ENCODE measurements at regions not wholly inside any gene's neighbourhood (a gene's known extent, or its start where the extent isn't known, plus 50 kb on each side); places are given as distances from the start of the nearest gene placed in this dataset.
"Not testable (repeated sequence)": the region's sequence is repeated elsewhere in the genome, so short reads cannot be mapped to it uniquely, and the experiment has no call there.

DNA sequence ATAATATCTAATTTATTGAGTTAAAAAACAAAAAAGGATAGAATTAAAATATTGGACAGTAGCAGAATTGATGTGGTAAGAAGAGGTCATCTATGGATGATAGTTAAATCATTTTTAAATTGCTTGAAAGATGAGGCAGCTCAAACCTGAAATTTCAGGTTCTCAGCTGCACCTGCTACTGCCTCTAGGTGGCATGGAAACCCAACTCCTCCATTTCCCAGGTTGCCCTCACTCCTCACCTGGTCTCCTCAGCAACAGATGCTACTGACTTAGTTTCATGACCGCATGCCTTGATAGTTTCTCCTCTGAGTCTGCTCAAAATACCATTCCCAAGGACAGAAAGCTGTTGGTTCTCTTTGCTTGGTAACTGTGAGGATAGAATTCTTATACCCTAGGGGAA is 148.1 kb downstream of the ABHD5 start:
- DNase-seq: no peak

DNA sequence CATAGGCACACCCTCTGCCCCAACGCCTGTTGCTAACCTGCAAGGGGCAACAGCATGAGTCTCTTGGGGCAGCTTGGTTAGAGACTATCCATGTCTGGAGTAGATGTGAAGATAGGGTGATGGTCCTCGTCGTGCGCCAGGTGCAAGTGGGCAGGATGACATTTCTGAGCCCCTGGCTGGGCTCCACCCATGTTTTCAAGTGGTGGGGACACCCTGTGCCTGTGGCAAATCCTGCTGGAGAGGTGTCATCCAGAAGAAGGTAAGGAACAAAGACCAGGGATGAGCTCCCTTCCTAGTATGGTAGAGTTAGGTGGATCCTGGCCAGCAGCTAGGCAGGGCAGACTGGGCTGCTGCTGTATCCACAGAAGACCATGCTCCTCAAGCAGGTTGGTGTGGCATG is 152.6 kb downstream of the ABHD5 start:
- no peak for DNase-seq

DNA sequence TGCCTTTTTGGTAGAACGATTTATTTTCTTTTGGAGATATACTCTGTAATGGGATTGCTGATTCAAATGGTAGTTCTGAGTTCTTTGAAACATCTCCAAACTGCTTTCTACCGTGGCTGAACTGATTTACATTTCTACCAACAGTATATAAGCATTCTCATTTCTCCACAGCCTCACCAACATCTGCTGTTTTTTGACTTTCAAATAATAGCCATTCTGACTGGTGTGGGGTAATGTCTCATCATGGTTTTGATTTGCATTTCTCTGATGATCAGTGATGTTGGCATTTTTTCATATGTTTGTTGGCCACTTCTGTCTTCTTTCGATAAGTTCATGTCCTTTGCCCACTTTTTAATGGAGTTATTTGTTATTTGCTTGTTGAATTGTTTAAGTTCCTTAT is 154.0 kb downstream of the ABHD5 start:
- DNase-seq: no peak

DNA sequence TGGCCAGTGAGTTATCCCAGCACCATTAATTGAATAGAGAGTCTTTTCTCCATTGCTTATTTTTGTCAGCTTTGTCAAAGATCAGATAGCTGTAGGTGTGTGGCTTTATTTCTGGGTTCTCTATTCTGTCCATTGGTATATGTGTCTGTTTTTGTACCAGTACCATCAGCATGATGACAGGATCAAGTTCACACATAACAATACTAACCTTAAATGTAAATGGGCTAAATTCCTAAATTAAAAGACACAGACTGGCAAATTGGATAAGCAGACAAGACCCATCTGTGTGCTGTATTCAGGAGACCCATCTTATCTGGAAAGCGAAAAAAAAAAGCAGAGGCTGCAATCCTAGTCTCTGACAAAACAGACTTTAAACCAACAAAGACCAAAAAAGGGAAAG is 154.8 kb downstream of the ABHD5 start:
- not testable (repeated sequence) for DNase-seq

DNA sequence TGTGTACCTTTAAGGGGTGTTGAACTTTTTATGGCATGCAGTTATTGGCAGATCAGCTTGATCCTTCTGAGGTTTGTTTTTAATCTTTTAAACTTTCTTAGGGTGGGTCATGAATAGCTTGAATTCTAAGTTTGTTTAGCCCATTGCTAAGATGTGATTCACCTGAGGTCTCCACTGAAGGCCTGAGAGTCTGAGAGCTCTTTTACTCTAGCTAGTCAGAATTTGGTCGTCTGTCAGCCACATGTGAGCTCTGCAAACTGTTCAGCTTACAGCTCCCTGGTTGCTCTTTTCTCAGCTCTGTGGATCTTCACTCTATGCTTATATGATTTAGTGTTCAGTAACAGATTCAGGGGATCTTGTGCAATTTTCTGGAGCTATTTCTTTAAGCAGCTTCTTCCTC is 161.3 kb downstream of the ABHD5 start:
- no peak for DNase-seq

DNA sequence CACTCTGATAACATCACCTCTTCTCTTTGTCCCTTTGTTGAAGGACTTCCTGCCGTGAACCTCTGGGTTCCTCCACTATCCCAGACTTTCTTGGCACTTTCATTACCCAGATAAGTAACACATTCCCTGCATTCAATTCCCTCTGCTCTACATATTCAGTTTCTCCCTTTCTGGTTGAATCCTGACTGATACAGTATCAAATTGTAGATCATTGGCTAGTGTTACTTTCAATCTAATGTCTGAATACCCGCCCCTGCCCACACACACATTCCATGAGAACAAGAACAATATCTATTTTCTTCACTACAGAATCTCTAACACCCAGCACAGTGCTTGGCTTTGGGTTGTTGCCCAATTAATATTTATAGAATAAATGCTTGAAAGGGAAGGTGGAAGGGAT is 163.5 kb downstream of the ABHD5 start:
- DNase-seq: no peak

DNA sequence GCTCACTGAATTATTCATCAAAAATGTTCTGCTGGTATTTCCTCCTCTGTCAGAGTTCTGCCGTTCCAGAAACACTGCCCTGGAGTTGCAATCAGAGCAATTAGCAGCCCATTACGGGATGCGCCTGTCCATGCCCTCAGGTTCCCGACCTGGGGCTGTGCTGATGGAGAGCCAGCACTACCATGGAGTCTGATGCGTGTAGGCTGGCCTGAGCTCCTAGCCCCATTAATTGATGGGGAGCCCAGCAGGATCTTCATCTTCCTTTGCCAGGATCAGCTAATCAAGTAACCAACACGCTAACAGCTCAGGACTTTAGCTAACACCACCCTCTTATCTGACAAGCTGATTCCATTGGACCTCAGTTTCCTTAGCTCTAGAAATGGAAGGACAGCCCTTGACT is 164.2 kb downstream of the ABHD5 start:
- DNase-seq: no peak

DNA sequence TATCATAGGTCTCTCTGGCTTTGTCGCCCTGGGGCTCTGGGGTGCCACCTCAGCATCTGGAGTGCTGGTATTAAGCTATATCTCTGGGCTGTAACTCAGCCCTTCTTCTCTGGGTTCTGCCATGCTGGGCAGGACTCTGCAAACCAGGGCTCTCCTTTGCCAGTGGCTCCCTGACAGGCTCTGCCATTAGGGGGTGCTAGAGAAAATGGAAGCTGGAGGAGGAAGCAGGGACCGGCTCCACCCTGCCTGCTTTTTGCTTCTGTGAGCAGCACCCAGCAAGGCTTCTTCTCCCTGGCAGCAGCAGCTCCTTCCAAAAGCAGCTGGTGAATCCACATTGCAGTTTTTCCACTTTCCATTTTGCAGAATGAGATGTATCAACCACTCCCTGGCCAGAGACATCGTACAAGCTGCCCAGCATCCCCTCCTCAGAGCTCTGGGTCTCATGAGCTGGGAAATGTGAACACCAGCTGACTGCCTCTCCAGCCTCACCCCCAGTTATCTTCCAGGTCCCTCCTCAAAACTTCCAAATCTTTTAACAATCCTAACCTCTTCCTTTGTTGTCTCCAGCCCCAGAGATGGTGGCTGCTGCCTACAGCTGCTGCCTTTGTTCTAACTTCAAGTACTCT is 165.0 kb downstream of the ABHD5 start:
- DNase-seq: peak; percentile 72

DNA sequence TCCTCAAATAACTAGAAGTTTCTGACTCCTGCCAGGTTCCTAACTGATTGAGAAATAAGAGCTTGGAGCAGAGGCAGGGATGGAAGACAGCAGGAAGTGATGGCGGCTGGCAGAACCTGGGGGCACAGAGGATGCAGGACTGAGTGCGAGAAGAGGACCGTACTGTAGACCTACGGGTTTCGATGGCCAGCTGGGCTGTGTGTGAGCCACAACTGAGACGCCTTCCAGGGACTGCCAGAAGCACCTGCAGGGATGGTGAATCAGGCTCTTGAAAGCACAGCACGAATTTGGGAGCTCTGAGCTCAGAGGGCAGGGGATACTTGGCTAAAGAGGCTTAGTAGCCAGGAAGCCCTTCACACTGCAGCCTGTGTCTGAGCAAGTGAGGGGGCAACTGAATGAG is 165.6 kb downstream of the ABHD5 start:
- no peak for DNase-seq

DNA sequence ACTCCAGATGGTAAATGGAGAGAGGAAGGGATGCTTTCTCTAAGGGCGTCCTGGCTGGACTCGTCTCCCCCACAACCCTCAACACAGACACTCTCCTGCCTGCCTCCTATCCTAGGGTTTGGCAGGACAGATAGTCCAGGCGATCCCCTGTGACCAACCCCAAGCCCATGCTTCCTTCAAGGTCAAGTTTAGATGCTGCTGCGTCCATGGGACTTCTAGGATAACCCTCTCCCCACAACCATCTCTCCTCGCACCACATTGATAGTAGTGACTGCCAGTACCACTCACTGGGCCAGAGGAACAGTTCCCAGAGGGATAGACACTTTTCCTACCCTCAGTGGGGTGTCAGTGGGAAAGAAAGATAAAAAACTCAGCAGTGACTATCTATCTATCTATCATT is 166.0 kb downstream of the ABHD5 start:
- no peak for DNase-seq

DNA sequence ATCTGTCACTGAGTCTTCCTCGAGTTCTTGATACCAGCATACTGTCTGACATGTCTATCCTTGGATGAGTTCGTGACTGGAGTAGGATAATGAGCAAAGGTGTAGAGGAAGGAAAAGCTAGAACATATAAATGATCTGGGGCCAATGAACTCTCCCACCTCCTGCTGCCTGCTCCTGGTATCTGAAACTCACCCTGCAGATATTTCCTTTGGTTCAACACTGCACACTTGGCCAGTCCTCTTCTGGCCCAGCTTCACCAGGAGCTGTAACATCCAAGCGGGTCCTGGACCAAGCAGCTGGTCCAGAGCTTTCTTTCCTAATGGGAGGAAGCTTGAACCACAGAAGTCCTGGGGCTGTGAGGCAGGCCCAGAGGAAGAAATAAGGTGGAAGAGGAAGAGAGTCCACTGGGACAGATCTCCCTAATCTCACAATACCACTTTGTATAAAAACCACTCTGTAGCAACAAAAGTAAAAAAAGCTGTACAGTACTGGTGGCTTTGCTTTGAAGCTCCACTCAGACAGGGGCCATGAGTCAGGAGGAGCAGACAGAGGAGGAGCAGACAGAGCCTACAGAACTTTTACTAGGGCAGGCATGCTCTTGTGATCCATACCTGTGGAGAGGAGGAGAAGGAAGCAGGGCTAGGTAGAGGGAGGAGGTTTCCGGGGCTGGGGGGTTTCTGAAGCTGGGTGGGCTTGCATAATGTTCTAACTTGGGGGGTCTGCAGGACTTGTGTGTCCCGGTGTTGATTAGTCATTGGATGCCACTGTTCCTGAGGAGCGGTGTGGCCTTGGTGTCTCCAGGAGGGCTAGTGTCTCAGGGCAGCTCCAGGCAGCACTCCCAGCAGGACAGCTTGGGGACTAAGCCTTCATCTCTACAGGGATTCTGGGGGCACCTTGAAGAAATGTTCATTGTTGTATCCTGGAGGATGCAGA is 166.9 kb downstream of the ABHD5 start:
- no peak for DNase-seq

DNA sequence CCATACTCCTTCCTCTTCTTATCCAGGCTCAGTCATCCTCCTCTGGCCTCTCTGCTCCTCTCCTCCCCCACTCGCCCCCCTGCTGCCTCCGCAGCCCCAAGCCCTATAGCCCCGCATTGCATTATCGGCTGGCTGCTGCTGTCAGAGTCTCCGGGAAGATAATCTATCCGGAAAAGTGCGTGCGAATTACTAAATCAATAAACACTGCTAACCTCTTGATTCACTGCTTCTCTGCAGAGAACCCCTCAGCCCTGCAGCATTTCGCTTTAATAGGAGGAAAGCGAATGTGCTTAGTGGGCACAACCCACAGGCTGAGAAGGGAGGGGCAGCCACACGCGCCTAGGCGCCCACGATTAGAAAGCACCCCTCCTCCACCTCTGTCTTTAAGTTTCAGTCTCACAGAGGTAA is 167.6 kb downstream of the ABHD5 start:
- peak; percentile 49 for DNase-seq

DNA sequence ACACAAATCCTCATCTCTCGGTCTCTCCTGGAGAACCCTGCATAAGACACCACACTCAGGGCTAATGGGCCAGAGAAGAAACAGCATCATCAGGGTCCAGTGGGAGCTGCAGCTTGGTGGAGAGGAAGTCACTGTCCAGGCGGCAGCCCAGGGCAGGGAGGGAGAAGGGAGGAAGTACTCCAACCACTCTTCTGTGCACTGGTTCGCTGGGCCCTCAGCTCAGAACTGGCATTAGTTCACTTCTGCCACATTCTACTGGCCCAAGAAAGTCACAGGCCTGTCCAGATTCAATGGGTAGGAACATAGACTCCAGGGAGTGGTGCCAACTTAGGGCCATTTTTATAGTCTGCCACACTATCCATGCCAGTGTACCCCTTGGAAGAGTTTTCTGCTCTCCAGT is 169.0 kb downstream of the ABHD5 start:
- no peak for DNase-seq

DNA sequence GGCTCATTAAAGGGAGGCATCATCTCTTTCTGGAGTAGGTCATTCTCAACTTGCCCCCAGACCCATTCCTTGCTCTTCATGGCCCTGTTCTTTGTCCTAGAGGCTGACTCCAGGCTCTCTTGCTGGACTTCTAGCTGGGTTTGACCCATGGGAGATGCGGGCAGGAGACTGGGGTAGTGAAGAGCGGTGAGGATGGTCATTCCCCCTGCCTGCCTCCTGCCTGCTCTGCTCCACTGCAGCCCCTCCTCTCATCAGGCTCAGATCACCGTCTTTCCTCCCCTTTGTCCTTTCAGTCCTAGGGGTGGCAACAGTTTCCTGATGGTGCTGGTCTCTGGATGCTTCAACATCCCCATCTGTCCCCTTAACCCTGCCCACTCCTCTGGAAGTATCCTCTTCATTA is 170.9 kb downstream of the ABHD5 start:
- no peak for DNase-seq

DNA sequence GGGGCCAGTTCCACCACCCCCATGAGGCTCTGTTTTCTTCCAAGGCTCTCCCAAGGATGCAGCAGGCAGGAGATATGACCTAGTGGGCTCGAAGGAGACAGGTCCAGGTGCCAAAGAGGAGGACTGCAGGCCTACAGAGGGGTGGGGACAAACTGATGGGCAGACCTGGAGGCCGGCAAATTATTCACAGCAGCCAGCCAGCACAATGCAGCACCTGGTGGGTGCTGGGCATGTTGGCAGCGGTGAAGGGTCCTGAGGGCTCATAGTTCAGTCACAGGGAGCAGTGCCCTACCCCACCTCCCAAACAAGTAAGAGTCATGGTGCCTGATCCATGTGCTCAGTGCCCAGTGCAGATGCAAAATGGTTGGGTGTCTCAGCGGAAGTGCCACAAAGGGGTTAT is 171.7 kb downstream of the ABHD5 start:
- no peak for DNase-seq

DNA sequence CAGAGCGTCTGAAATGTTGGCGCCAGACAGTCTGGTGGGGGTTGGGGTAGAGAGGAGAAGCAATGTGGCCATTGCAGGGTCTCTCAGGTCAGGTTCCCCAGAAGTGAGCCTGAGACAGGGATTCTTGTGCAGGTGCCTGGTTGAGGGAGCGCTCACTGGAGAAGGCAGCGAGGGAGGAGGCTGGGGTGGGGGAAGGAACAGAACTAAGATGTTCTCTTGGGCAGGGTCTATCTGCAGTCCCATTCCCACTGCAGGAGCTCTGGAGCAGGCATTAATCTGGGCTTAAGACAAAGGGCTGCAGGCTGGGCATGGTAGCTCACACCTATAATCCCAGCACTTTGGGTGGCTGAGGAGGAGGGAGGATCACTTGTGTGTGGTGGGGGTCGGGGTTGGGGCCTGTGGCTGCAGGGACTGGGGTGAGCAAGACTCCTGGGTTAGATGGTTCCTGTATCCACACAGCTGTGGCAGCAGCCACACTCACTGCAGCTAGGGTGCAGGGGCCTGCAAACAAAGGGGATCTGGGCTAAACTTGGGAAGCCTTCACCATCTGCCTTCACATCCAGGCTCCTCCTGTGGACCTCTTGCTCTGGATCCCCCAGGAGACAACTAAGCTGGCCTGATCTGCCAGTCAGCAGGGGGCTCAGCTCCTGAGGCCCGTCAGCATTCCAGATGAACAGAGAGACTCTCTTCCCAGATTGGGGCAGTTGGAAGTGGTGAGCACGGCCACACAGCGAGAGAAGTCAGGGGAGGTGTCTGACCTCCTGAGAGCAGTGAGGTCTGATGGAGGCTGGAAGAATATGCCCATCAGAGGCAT is 172.5 kb downstream of the ABHD5 start:
- no peak for DNase-seq

DNA sequence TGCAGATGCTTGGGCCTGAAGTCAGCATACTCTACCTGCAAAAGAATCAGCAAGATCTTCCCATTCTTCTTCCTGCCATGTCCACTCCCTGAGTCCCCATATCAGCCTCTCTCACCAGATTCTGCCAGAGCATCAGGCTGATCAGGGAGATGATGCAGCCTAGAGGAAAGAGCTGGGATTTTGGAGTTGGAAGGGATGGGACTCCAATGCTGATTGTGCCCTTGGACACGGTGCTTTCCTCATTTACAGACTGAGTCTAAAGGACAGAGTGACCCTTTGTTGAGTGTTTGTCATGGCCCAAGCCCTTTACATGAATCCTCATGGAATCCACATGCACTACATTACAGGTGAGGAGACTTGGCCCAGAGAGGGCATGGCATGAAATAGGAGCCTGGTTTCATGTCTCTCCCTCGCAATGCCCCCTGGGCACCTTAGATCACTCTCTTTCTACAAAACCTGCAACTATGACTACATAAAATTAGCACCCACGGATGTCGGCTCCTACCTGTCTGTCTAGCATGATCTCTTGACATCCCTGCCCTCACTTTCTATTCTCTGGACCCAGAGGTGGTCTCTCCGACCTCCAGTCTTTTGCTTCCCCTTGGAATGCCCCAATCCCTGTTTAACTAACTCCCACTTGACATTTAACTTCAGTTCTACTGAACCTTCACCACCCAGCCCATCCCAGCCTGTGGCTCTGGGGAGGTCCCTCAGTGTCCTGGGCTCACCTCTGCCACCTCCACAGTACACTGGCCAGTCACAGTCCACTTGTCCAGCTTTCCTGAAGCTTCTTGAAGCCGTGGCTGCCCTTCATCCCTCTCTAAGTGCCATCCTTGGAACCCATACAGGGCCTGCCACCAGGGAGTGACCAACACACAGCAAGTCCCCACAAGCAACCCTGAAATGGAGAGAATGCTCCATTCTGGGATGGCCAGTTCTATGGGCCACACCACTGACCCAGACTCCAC is 173.5 kb downstream of the ABHD5 start:
- no peak for DNase-seq

DNA sequence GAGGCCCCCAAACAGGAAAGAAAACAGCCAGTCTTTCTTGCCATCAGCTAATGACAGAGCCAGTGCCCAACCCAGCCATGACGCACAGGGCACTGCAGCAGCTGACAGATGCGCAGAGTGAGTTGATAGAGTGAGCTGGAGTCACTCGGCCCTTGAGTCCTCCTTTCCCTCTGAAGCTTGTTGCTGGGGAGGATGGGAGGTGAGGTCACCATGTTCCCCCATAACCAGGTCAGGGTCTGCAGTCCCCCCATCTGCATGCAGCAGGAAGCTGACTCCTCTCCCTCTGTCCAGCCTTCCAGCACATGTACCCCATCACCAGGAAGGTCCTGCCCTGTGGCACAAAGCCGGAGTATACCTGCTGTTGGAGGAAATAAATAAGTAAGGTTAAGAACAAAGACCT is 174.6 kb downstream of the ABHD5 start:
- no peak for DNase-seq

DNA sequence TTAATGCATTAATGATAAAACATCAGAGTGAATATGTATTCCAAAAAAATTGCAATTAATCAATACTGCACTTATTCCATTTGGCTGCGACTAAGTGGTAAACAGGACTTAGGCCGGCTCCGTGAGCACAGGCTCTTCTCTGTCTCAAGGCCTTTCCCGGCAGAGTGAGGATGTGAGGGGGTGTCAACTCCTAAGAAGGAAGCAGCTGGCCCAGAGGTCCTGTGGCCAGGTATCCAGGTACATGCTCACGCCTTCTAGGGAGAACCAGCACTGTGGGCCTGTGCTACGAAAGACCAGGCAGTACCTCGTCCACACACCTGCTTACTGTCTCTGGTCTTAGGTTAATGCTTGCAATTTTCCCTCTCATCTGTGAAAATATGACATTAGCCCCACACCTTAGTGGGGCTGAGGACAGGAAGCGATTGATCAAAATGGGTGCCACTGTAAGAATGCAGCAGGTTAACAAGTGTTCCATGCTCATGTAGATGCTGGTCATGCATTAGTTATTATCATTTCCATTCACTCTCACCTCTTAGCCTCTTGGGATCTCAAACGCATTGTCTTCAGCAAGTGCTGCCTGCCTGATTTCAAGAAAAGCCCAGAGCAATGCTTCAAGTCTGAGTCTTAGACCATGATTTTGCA is 175.3 kb downstream of the ABHD5 start:
- no peak for DNase-seq

DNA sequence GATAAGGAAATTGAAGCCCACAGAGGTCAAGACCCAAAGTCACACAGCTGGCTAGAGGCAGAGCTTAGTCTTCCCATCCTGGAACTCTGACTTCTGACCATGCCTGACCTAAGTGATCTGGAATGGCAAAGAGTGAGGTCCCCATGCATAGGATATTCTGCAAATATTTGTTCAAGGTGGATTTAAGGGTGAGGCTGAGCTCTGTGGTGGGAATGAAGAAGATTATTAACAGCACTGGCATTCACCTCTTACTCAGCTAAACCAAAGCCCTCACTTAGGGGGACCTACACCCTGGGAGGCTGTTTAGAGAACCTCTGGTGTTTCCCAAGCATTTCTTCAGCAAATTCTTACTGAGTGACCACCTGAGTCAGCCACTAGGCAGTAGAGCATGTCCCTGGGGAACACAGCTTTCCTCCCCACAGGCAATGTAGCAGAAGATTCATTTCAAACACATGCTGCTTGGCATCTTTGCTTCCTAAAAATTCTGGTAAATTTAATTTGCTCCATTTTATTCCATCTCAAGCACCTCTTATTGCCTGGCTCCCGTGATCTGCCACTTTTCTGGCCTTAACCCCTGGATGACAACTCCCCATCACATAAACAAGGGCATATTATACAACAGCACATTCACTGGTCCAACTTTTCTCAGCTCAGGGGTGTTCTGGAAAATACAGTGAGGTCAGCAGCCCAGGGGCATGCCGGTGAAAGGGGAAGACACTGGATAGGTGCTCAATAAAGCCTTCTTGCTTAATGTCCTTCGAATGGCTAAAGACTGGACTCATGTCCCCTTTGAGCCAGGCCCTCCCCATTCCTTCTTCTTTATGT is 176.0 kb downstream of the ABHD5 start:
- DNase-seq: no peak

Data from retina (tissue), 1 donor.